MM.1S (cell line): ENCODE measurements at regions not wholly inside any gene's neighbourhood (a gene's known extent, or its start where the extent isn't known, plus 50 kb on each side); places are given as distances from the start of the nearest gene placed in this dataset.

Source experiments
- EZH2 ChIP-seq: fragments of 300-600 bp; sonication (generic); optimal IDR thresholded peaks from 2 replicates; pipeline ENCODE3; 2017; ENCODE audit warnings: low read depth, mild to moderate bottlenecking, antibody characterized with exemption, low read length, mixed read lengths
- EZH2phosphoT487 ChIP-seq: fragments of 300-600 bp; sonication (generic); IDR thresholded peaks from 2 replicates; pipeline ENCODE4 v1.6.1; 2018; ENCODE audit warnings: antibody characterized with exemption, low read length
- TF ChIP-seq, protein P1 (sequence below): fragments of 300-600 bp; sonication (generic); IDR thresholded peaks from 2 replicates; pipeline ENCODE4 v1.5.1; 2016; ENCODE audit warnings: antibody characterized with exemption, low read length, mixed read lengths

DNA sequence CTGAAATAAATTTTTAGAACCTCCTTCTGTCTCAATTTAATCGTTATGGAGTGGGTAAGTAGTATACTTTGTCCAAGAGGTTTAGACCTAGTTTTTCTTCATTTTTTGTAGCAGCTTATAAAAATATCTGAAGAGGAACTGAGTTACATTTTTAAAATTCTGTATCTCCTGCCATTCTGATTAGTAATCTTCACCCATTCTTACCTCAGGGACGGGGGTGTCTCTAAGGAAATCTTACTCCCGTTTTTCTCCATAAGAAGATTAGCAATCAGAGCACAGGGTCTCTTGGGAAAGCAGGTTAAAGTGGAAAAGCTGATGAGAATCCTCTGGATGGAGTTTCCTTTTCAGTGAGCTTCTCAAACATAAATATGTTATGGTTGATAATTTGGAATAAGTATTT lies 259.3 kb upstream of the FAM83B start:
- TF ChIP-seq, protein P1, sequence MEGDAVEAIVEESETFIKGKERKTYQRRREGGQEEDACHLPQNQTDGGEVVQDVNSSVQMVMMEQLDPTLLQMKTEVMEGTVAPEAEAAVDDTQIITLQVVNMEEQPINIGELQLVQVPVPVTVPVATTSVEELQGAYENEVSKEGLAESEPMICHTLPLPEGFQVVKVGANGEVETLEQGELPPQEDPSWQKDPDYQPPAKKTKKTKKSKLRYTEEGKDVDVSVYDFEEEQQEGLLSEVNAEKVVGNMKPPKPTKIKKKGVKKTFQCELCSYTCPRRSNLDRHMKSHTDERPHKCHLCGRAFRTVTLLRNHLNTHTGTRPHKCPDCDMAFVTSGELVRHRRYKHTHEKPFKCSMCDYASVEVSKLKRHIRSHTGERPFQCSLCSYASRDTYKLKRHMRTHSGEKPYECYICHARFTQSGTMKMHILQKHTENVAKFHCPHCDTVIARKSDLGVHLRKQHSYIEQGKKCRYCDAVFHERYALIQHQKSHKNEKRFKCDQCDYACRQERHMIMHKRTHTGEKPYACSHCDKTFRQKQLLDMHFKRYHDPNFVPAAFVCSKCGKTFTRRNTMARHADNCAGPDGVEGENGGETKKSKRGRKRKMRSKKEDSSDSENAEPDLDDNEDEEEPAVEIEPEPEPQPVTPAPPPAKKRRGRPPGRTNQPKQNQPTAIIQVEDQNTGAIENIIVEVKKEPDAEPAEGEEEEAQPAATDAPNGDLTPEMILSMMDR: no peak
- TF ChIP-seq EZH2 (no peak), EZH2phosphoT487 (no peak)
